Right kidney (tissue), 1 donor: ENCODE measurements at regions not wholly inside any gene's neighbourhood (a gene's known extent, or its start where the extent isn't known, plus 50 kb on each side); places are given as distances from the start of the nearest gene placed in this dataset.
"Not testable (repeated sequence)": the region's sequence is repeated elsewhere in the genome, so short reads cannot be mapped to it uniquely, and the experiment has no call there.

Source experiments
- DNase-seq: peaks from one replicate; pipeline ENCODE4 v3.0.0-alpha.2; 2016

DNA sequence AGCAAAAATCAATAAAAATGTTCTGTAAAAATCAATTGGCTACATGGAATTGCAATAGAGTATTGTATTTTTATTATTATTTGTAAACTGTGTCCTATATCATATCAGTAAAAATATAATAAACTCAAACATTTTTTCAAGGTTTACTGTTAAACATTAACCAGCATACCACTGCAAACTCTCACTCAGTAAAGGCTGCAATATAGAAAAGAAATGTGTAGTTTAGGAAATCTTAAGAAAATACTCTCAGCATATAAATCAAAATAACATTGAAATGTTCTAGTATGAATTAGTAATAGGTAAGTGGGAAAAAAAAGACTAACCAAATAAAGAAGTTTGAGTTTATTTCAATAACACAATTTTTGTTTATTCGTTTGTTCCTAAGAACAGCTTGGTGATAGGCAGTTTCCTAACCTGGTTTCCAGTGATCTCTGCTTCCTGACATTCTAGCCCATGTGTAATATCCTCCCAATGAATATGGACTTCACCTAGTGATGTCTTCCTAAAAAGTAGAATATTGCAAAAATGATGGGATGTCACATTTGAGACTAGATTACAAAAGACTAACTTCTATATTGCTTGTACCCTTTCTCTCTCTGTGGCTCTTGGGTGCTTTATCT lies 870.1 kb downstream of the BRINP3 start:
- no peak for DNase-seq

DNA sequence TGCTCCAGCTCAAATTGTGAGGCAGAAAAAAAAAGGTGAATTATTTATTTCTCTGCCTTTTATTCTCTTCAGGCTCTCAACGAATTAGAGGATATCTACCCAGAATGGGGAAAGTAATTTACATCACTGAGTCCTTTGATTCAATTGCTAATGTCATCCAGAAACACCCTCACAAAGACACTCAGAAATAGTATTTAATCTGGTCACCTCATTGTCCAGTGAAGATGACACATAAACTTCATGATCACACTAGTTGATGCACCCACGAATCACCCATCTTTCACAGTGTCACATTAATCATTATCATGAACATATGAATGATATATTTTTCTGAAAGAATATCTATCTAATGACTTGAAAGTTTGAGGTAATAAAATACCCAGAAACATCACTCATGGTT lies 868.5 kb downstream of the BRINP3 start:
- no peak for DNase-seq

DNA sequence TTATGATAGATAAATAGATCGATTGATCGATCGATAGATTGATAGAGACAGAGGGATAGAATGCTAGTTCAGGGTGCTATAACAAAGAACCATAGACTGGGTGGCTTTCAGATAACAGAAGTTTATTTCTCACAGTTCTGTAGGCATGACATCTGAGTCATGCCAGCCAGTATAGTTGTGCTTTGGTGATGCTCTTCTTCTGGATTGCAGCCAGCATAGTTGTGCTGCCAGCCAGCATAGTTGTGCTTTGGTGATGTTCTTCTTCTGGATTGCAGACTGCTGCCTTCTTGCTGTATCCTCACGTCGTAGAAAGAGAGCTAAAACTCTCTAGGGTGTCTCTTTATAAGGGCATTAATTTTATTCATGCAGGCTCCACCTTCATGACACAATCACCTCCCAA lies 860.8 kb downstream of the BRINP3 start:
- no peak for DNase-seq

DNA sequence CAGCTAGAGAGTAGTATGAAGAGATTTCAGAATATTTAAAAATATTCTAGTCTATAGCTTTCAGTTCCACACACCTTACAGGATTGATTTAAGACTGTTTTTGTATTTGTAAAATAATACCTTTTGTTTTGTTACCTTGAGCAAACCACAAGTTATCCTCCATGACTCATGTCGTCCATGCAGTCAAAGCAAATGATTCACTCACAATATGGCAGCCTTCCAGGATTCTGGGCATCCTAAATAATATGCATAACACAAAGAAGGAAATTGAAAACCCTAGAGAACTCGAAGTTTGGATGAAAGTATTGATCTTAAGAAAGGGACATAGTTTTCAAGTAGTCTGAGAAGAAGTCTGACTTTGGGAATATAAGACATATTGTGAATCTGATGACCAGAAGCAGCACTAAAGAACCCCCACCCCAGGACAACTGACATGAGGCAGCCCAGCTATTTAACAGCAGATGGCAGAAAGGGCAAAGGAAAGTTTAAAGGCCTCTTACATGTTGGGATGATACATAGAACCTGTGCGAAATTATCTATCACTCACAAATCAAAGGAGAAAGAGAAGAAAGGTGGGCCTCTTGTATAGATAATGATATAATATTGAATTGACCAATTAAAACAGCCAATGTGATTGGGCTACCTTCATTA lies 857.9 kb downstream of the BRINP3 start:
- DNase-seq: no peak

DNA sequence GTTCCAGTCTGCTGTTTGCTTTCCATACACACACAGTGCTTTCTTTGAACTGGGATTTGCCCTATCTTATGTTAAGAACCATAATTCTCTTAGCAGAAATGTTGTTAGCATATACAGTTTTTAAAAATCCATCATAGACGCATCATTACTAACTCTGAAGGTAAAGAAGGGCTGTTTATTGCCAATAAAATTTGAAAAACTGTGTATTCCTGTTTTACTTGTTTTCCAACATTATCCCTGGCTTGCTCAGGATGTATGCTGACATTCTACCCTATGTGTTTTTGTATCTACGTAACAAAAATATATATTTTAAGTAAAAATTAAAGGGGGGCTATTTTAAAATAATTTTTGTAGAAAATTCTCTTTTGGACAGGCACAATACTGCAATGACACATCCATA lies 857.2 kb downstream of the BRINP3 start:
- DNase-seq: no peak

DNA sequence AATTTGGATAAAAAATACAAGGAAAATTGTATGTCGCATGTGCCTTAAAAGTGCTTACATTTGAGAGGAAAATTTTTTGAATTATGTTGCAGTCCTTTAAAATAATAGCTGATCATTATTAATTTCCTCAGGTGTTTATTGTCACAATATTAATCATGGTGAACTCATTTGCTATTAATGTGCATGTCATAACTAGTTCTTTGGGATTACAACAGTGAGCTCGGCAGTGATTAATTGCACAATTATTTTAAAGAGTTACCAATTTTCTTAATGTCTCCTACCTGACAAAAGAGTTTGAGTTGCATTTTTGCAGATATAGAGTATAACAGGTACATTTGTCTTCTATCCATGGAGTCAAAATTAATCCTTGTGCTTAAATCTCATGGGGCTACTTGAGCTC lies 854.3 kb downstream of the BRINP3 start:
- no peak for DNase-seq

DNA sequence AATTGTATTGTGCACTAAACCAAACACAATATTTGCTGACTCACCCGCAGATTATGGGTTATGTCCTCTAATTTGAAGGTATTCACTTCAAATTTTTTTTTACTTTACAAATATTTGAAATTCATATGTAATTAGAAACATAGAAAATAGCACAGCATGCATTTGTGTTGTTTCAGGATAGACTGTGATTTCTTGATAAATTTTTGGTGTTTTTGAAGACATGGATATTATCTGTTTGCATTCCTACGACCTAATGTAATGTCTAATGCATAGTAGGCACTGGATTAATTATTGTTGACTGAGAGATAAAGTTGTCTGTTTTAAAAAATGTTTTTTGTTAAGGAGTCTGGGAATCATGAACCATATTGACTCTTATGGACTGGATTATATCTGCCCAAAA lies 850.2 kb downstream of the BRINP3 start:
- no peak for DNase-seq

DNA sequence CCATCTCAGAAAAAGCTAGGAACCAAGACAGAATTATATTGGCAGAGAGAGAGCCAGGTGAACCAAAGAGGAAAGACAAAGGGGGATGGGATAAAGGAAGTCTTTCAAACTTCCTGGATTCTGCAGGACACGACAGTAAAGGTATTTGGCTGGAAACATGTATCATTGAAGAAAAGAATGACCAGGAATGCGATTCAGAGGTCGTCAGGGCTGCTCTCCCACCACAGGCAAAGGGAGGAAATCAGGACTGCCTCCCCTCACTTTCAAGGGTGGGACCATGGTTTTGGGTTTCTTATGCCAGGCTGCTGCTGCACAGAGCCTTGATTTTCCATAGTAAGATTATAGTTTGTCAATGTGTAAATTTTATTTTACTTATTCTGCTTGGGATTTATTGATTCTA lies 848.8 kb downstream of the BRINP3 start:
- DNase-seq: no peak

DNA sequence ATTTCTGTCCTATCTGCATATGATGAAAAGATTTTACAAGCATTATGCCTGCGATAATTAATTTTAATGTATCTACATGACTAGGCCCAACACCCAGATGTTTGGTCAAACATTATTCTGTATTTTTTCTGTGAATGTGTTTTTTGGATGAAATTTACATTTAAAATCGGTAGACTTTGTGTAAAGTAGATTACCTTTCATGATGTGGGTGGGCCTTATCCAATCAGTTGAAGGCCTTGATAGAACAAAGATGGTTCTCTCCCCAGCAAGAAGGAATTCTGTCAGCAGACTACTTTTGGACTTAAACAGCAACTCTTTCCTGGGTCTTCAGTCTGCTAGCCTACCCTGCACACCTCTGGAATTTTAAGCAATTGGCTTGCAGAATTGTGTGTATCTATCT lies 844.0 kb downstream of the BRINP3 start:
- DNase-seq: no peak

DNA sequence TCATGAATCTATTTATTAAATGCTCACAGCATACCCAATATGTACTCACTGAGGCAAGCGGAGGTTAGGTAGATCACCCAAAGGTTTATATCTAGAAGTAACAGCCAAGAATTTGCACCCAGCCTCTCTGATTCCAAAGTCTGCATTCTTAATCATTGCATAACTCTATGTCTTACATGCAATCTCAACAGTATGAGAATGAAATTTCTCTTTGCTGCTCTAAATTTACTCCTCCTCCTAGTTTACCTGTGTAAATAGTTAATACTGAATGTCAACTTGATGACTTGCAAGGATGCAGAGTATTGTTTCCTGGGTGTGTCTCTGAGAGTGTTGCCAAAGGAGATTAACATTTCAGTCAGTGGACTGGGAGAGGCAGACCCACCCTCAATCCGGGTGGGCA lies 840.6 kb downstream of the BRINP3 start:
- no peak for DNase-seq

DNA sequence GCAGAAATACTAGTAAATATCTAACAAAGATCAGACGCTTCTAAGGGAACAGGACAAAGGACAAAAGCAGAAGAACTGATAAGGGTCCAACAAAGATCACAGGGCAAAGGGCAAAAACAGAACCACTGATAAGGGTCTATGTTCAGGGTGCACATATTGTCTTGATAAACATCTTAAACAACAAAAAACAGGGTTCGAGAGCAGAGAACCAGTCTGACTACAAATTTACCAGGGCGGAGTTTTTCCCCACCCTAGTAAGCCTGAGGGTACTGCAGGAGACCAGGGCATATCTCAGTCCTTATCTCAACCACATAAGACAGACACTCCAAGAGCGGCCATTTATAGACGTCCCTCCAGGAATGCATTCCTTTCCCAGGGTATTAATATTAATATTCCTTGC lies 833.5 kb downstream of the BRINP3 start:
- DNase-seq: not testable (repeated sequence)

DNA sequence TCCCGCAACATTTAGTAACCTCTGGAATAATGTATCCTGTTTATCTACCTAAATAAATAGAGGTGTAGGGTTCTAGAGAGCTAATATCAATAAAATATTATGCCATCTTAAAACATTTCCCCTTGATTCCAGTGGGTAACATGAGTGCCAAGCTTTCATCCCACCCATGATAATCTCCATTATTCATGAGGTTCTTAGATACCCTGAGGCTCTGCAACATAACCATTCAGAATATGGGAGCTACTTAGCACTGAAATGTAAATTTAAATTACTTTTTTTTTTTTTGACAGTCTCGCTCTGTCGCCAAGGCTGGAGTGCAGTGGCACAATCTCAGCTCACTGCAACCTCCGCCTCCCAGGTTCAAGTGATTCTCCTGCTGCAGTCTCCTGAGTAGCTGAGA lies 832.7 kb downstream of the BRINP3 start:
- no peak for DNase-seq

DNA sequence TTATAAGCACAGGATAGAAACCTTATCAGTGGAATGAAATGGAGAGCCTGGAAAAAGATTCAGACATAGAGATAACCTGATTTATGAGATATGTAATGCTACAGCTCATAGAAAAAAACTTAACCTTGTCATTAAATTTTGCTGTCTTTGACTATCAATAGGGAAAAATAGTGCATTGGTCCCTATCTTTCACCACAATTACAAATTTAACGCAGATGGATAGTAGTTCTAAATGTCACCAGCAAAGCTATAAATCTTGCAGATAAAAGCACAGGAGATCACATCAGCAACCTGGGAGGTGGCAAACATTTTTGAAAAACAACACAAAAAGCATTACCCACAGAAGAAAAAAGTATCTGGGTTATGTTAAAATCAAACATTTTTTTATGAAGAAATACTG lies 831.6 kb downstream of the BRINP3 start:
- DNase-seq: no peak

DNA sequence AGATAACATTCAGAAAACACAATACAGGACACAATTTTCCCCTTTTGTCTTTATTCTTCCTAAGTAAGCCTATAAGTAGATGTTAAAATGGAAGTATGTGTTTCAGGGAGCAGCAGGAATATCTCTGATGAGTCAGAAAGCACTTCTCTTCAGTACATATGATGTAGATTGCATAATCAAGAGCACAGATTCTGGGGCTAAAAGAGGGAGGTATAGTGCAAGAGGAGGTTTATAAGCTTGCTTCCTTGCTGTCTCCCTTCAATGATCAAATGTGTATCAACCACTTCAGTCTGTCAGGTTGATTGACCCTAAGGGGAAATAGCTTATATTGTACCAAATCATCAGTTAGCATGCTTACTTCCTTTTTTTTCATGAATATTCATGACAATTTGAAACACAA lies 822.8 kb downstream of the BRINP3 start:
- no peak for DNase-seq

DNA sequence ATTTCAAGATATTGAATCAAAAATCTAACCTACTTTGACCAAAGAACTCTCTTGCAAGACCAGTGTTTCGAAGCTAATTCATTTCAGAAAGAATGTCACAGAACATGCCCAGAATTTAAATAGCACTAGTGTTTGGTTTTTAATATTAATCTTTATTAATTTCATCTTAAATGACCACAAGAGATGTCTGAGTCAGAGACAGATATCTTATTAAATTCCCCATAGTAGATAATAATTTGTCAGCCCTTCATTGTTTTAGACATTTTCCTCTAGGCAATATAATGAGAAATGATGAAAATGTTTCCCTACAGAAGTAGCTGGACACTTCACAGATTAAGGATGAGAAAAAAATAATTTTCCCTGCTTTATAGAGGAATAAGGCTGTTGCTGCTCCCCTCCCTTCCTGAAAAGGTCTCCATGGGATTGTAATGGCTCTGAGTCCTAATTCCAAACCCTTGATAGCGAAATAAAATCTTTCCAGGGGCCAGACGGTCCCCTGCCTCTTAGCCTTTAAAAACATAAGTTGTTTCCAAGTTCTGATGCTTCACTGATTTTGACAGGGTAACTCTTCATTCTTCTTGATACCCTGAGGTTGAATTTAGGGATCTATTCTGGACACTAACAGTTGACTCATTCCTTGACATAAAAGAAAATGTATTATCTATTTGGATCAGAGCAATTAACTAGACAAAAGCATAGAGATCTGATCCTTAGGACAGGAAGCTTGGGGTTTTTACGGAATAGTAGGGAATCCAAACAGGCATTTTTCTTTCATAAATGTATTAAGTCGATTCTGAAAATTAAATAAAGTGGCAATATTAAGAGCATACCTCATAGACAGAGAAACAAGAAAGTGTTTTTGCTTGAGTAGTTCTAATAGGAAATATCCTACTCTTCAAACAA lies 820.8 kb downstream of the BRINP3 start:
- DNase-seq: no peak

DNA sequence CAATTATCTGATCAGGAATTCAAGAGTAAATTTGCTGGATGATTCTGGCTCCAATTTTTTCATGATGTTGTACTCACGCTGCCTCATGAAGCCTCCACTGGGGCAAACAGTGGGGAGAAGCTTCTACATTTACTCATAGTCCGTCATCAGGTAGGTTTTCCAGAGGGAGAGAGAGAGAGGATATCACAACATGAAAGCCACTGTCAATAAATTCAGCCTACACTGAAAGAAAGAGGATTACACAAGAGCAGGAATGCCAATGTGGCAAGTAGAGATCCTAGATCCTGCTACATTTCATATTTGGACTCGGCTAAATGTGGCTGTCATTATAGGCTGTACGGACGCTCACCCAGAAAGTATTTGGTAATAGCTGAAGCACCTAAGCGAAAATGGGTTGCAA lies 819.9 kb downstream of the BRINP3 start:
- no peak for DNase-seq

DNA sequence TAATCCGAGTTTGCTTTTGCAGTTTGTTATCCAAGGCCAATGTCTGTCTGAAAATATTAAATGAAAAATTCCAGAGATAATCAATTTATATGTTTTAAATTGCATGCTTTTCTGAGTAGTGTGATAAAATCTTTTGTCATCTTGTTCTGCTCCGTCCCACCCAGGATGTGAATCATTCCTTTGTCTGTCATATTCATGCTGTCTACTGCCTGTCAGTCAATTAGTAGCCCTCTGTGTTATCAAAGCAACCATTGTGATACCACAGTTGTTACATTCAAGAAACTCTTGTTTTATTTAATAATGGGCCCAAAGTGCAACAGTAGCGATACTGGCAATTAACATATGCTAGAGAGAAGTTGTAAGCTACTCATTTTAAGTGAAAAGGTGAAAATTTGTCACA lies 819.3 kb downstream of the BRINP3 start:
- DNase-seq: no peak

DNA sequence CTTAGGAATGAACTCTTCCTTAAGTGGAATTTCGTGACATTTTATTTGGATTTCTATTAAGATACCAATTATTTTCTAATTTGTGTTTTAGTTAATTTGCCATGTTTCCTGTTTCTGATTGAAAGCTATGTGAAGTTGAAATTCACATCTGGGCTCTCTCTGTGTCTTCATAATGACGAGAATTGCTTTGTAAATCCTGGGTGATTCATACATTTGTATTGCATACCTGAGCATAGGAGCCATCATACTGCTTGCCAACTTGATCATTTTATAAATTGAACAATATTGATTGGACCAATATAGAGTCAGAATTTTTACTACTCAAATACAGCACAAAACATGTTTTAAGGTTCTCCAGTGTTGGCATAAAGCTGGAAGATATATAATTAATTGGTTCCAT lies 817.9 kb downstream of the BRINP3 start:
- DNase-seq: no peak

DNA sequence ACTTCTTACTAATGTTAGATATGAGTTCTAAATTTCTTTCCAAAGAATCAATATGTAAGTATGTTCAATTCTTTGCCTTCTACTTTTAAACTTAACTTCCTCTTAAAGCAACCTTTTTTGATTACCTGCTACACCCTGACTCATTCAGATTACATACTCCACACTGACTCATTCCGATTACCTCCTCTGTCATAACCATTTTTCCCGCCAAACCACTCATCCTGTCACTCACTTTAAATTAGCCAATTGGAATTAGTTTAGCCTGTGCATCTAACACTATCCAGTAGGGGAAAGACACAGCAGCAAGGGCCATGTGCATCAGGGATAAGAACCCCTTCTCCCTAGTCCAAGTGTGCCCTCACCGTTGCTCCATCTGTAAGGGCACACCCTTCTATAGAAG lies 815.5 kb downstream of the BRINP3 start:
- no peak for DNase-seq

DNA sequence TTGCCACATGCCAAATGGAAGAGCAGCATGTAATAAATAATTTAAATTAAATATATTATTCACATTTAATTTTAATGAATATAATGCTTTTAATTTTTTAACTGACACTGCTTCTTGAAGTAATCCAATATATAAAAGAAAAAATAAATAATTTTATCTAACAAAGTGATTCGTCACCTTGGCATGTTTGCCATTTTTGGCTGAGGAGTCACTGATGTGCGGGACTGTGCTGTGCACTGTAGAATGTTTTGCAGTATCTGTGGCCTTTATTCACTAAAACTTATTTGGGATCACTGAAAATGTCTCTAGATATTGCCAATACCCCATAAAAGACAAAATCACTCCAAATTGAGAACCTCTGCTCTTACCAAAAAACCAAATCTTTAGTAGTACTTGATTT lies 807.8 kb downstream of the BRINP3 start:
- DNase-seq: no peak

DNA sequence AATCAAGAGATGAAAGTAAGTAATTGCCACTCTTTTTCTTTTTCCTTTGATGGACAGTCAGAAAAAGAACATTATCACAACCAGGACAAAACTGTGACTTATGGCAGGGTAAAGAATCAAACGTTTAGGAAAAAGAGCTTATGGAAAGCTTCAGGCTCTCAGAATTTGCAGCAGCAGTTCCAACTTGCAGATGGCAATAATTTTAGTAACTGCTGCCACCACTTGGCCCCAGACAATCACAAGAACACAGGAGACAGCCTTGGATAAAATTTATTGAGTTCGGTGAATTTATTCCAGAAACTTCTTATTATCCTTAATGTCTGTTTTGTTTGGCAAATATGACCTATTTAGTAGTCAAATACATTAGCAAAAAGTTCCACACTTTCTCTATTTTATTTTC lies 804.4 kb downstream of the BRINP3 start:
- DNase-seq: no peak

DNA sequence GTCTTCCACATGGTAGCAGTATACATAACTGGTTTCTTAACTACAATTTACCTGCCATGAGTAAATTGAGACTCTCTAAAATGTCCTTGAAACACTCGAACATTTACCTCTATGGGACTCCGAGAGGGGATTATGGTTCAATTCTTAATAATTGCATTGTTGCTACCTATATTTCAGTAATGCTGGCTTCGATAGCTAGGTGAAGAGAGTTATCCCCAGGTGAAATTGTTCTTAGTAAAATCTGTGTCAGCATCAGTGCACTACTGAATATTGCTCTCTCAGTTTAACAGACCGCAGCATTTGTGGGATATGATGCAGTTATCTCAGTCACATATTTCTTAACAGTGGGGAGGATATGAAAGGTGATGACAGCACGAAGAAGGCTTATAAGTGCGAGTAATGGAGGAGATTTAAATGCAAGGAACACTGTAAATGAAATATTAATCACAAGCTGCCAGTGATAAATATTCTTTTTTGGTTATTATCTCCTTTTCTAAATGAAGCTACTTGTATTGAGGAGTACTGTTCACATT lies 801.9 kb downstream of the BRINP3 start:
- no peak for DNase-seq

DNA sequence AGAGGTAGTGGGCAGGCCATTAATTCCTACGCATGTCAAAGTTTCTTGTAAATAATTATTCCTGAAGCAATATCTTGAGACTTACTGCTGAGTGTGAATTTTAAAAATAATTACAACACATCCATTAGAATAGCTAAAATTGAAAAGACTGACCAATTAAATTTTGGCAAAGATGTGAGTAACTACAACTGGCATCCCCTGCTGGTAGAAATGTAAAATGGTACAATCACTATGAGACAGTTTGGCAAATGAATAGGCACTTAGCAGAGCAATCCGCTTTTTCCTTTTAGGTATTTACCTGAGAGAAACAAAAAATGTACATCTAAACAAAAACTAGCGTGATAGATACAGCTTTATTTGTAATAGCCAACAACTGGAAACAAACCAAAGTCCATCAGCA lies 798.9 kb downstream of the BRINP3 start:
- DNase-seq: no peak
